ENCODE measurements at regions not wholly inside any gene's neighbourhood (a gene's known extent, or its start where the extent isn't known, plus 50 kb on each side); places are given as distances from the start of the nearest gene placed in this dataset.

GRCh38 chr2:213231966-213232365 lies 52.3 kb upstream of the SPAG16 start:
- TF ChIP-seq, protein P1, sequence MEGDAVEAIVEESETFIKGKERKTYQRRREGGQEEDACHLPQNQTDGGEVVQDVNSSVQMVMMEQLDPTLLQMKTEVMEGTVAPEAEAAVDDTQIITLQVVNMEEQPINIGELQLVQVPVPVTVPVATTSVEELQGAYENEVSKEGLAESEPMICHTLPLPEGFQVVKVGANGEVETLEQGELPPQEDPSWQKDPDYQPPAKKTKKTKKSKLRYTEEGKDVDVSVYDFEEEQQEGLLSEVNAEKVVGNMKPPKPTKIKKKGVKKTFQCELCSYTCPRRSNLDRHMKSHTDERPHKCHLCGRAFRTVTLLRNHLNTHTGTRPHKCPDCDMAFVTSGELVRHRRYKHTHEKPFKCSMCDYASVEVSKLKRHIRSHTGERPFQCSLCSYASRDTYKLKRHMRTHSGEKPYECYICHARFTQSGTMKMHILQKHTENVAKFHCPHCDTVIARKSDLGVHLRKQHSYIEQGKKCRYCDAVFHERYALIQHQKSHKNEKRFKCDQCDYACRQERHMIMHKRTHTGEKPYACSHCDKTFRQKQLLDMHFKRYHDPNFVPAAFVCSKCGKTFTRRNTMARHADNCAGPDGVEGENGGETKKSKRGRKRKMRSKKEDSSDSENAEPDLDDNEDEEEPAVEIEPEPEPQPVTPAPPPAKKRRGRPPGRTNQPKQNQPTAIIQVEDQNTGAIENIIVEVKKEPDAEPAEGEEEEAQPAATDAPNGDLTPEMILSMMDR (conservative IDR thresholded peaks at IDR 0.05; ENCODE audit: low read length), result no peak
- TF ChIP-seq EZH2phosphoT487 (IDR thresholded peaks at IDR 0.05; ENCODE audit: borderline replicate concordance), result no peak

DNA sequence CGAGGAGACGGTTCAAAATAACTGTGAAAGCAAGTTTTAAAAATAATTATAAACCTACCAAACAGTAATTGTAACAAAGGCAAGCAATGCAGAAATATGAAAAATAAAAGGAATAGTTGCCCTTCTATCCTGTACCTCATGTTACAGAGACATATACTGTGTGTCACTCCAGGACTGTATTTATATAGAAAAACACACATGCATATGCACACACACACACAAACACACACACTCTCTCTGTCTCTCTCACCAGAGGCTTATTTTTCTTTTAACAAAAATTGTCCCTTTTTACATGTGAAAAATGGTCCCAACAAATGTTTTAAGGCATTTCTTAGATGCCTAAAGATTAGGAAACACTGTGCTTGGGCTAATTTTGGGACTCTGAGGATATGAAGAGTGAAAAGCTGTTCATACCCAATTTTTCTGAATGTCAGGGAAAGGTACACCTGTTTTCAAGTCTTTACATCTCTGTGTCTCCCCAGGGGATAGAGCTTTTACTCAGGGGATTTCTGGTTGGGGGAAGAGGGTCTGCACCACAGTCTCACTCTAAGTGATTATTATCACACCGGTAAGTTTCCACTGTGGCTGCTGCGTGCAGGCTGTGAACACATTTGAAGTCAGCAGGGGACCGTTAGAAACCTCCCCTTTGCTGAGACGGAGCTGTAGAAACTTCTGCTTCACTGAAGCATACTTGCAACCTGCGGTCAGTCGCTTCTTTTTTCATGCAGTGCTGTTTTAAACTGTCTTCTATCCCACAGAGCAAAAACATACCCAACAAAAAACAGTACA lies 51.4 kb upstream of the SPAG16 start:
- H3K9me3 ChIP-seq (ENCODE audit: insufficient read depth, low read depth, low read length), result no peaks in the 10 kb centered on the region
- H3K79me2 ChIP-seq (ENCODE audit: insufficient read depth, low read length), result peaks cover 56% of the 10 kb centered on the region
- peak overlapping the region; percentile 78 for H3K4me2 ChIP-seq (ENCODE audit: low read depth, low read length, poor library complexity, severe bottlenecking)
- H3K27me3 ChIP-seq (ENCODE audit: insufficient read depth, low read length, poor library complexity, severe bottlenecking), result no peaks in the 10 kb centered on the region
- H3K4me3 ChIP-seq (ENCODE audit: low read length, poor library complexity, severe bottlenecking), result peak overlapping the region; percentile 57
- TF ChIP-seq, protein P1 (conservative IDR thresholded peaks at IDR 0.05; ENCODE audit: low read length), result no peak
- TF ChIP-seq EZH2phosphoT487 (IDR thresholded peaks at IDR 0.05; ENCODE audit: borderline replicate concordance), result no peak
- H3K36me3 ChIP-seq (ENCODE audit: insufficient read depth, low read length), result no peaks in the 10 kb centered on the region
- peaks cover 95% of the 10 kb centered on the region for H3K4me1 ChIP-seq (ENCODE audit: insufficient read depth, low read length, poor library complexity, severe bottlenecking)
- peaks cover 29% of the 10 kb centered on the region for H3F3A ChIP-seq (ENCODE audit: low read depth)
- no peaks in the 10 kb centered on the region for H4K20me1 ChIP-seq (ENCODE audit: insufficient read depth, low read length, poor library complexity, severe bottlenecking)
- no peak overlapping the region for H2AFZ ChIP-seq (ENCODE audit: low read length)
- H3K9ac ChIP-seq (ENCODE audit: low read depth, low read length, poor library complexity, severe bottlenecking), result peak overlapping the region; percentile 83
- no peaks in the 10 kb centered on the region for H3K9me2 ChIP-seq (replicated peaks; ENCODE audit: low read depth, low read length)

More at GRCh38 chr2:213231966-213232365, 52.3 kb upstream of the SPAG16 start:
- Histone ChIP-seq H2AFZ (ENCODE audit: low read length) (no peak overlapping the region), H3K36me3 (ENCODE audit: insufficient read depth, low read length) (no peaks in the 10 kb centered on the region), H3K27me3 (ENCODE audit: insufficient read depth, low read length, poor library complexity, severe bottlenecking) (no peaks in the 10 kb centered on the region), H3K4me3 (ENCODE audit: low read length, poor library complexity, severe bottlenecking) (peak overlapping the region; percentile 12), H3K79me2 (ENCODE audit: insufficient read depth, low read length) (peaks cover 47% of the 10 kb centered on the region), H3K9me3 (ENCODE audit: insufficient read depth, low read depth, low read length) (no peaks in the 10 kb centered on the region), H4K20me1 (ENCODE audit: insufficient read depth, low read length, poor library complexity, severe bottlenecking) (no peaks in the 10 kb centered on the region), H3K9ac (ENCODE audit: low read depth, low read length, poor library complexity, severe bottlenecking) (peak overlapping the region; percentile 83), H3K4me1 (ENCODE audit: insufficient read depth, low read length, poor library complexity, severe bottlenecking) (peaks cover 95% of the 10 kb centered on the region), H3K9me2 (replicated peaks; ENCODE audit: low read depth, low read length) (no peaks in the 10 kb centered on the region), H3F3A (ENCODE audit: low read depth) (peaks cover 35% of the 10 kb centered on the region), H3K4me2 (ENCODE audit: low read depth, low read length, poor library complexity, severe bottlenecking) (peak overlapping the region; percentile 78)

- Histone ChIP-seq H3K9me2 (replicated peaks; ENCODE audit: low read depth, low read length) (no peaks in the 10 kb centered on the region), H3K79me2 (ENCODE audit: insufficient read depth, low read length) (peaks cover 61% of the 10 kb centered on the region), H4K20me1 (ENCODE audit: insufficient read depth, low read length, poor library complexity, severe bottlenecking) (no peaks in the 10 kb centered on the region), H2AFZ (ENCODE audit: low read length) (no peak overlapping the region), H3K36me3 (ENCODE audit: insufficient read depth, low read length) (no peaks in the 10 kb centered on the region), H3K9ac (ENCODE audit: low read depth, low read length, poor library complexity, severe bottlenecking) (peak overlapping the region; percentile 78), H3K9me3 (ENCODE audit: insufficient read depth, low read depth, low read length) (no peaks in the 10 kb centered on the region), H3K4me3 (ENCODE audit: low read length, poor library complexity, severe bottlenecking) (peak overlapping the region; percentile 57), H3F3A (ENCODE audit: low read depth) (peaks cover 27% of the 10 kb centered on the region), H3K27me3 (ENCODE audit: insufficient read depth, low read length, poor library complexity, severe bottlenecking) (no peaks in the 10 kb centered on the region), H3K4me1 (ENCODE audit: insufficient read depth, low read length, poor library complexity, severe bottlenecking) (peaks cover 94% of the 10 kb centered on the region), H3K4me2 (ENCODE audit: low read depth, low read length, poor library complexity, severe bottlenecking) (peak overlapping the region; percentile 78)
- TF ChIP-seq, protein P1 (conservative IDR thresholded peaks at IDR 0.05; ENCODE audit: low read length), result no peak
- TF ChIP-seq EZH2phosphoT487 (IDR thresholded peaks at IDR 0.05; ENCODE audit: borderline replicate concordance), result no peak
Observed at GRCh38 chr2:213233438-213234330, 50.6 kb upstream of the SPAG16 start.

Measured in Loucy (cell line).